Cardiac muscle cell (in vitro differentiated cells and primary cell): ENCODE measurements at regions not wholly inside any gene's neighbourhood (a gene's known extent, or its start where the extent isn't known, plus 50 kb on each side); places are given as distances from the start of the nearest gene placed in this dataset.
"Not testable (repeated sequence)": the region's sequence is repeated elsewhere in the genome, so short reads cannot be mapped to it uniquely, and the experiment has no call there.

ENCODE experiments used
- DNase-seq, 2 donors: peaks; one replicate each; pipeline versions ENCODE4 v3.0.0 to v3.0.0-alpha.2; 2010 to 2017; ENCODE audit warnings: low read depth in 1 of 2, low spot score in 1 of 2
- H3K27ac ChIP-seq: fragments of 200-600 bp; sonication (generic); 2 replicates; pipeline ENCODE4 v1.5.1; 2016
- H3K27me3 ChIP-seq: fragments of 200-600 bp; sonication (generic); 2 replicates; pipeline ENCODE4 v1.6.0; 2016; ENCODE audit warnings: control low read depth
- H3K36me3 ChIP-seq: fragments of 200-600 bp; sonication (generic); 2 replicates; pipeline ENCODE4 v1.5.1; 2016; ENCODE audit warnings: control low read depth
- H3K4me1 ChIP-seq: fragments of 200-600 bp; sonication (generic); 2 replicates; pipeline ENCODE4 v1.8.1; 2017; ENCODE audit warnings: low read depth, mild to moderate bottlenecking, mixed run types
- H3K4me3 ChIP-seq: fragments of 200-600 bp; sonication (generic); 2 replicates; pipeline ENCODE4 v1.5.1; 2016; ENCODE audit warnings: mild to moderate bottlenecking
- H3K9me3 ChIP-seq: fragments of 200-600 bp; sonication (generic); 2 replicates; pipeline ENCODE4 v1.5.1; 2017; ENCODE audit warnings: low read depth, mild to moderate bottlenecking, control low read depth
- CTCF ChIP-seq: IDR thresholded peaks from 2 replicates; pipeline ENCODE4 v1.5.1; 2012; ENCODE audit warnings: low read depth, mild to moderate bottlenecking, low read length

GRCh38 chr10:121323443-121323842 lies 274.8 kb downstream of the FGFR2 start:
- no peak for DNase-seq
- Histone ChIP-seq H3K4me1 (no peaks in the 10 kb centered on the region), H3K27me3 (no peaks in the 10 kb centered on the region), H3K4me3 (no peak overlapping the region), H3K9me3 (no peaks in the 10 kb centered on the region), H3K36me3 (no peaks in the 10 kb centered on the region), H3K27ac (no peak overlapping the region)
- no peak for TF ChIP-seq CTCF

- no peak overlapping the region for H3K4me3 ChIP-seq
- H3K4me1 ChIP-seq: no peaks in the 10 kb centered on the region
- no peaks in the 10 kb centered on the region for H3K9me3 ChIP-seq
- no peak overlapping the region for H3K27ac ChIP-seq
- no peaks in the 10 kb centered on the region for H3K27me3 ChIP-seq
- DNase-seq: no peak
- TF ChIP-seq CTCF: no peak
- H3K36me3 ChIP-seq: no peaks in the 10 kb centered on the region
These were observed 273.5 kb downstream of the FGFR2 start for GRCh38 chr10:121324678-121325213.

DNA sequence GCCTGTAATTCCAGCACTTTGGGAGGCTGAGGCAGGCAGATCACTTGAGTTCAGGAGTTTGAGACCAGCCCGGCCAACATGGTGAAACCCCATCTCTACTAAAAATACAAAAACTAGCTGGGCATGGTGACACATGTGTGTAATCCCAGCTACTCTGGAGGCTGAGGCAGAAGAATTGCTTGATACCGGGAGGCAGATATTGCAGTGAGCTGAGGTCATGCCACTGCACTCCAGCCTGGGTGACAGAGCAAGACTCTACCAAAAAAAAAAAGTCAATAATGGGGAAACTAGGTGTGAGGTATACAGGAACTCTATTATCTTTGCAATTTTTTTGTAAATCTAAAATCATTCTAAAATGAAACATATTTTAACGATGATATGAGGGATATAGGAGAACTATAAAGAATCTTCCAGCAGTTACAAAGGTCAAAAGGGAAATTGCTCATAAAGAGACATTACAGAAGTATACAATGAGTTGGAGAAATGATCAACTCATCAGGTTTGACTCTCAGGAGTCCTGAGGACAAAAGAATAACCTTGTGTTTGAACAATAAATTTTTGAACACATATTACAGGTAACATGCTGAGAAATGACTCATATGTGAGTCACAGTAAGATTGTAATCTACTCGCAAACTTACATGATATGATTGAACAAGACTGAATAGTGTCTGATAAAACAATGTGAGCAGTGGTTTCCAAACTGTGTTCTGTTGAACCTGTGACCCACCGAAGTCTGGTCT lies 272.6 kb downstream of the FGFR2 start:
- H3K27ac ChIP-seq: no peak overlapping the region
- no peak for TF ChIP-seq CTCF
- no peak overlapping the region for H3K4me3 ChIP-seq
- no peaks in the 10 kb centered on the region for H3K9me3 ChIP-seq
- no peaks in the 10 kb centered on the region for H3K27me3 ChIP-seq
- no peaks in the 10 kb centered on the region for H3K36me3 ChIP-seq
- H3K4me1 ChIP-seq: peaks cover under 1% of the 10 kb centered on the region
- DNase-seq: no peak

GRCh38 chr10:121326905-121327304 lies 271.3 kb downstream of the FGFR2 start:
- Histone ChIP-seq H3K27ac (no peak overlapping the region), H3K4me3 (no peak overlapping the region), H3K4me1 (peaks cover 8% of the 10 kb centered on the region), H3K36me3 (no peaks in the 10 kb centered on the region), H3K9me3 (no peaks in the 10 kb centered on the region), H3K27me3 (no peaks in the 10 kb centered on the region)
- DNase-seq: no peak
- no peak for TF ChIP-seq CTCF

DNA sequence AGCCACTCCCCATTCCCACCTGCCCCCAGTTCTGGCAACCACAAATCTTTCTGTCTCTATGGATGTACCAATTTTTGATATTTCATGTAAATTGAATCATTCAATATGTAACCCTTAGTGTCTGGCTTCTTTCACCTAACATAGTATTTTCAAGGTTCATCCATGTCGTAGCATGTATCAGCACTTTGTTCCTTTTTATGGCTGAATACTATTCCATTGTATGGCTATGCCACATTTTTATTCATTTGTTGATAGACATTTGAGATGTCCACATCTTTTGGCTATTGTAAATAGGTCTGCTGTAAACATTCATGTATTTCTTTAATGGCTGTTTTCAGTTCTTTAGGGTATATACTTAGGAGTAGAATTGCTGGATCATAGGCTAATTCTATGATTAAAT lies 270.5 kb downstream of the FGFR2 start:
- Histone ChIP-seq H3K27ac (no peak overlapping the region), H3K4me1 (peaks cover 8% of the 10 kb centered on the region), H3K36me3 (no peaks in the 10 kb centered on the region), H3K9me3 (no peaks in the 10 kb centered on the region), H3K4me3 (no peak overlapping the region), H3K27me3 (no peaks in the 10 kb centered on the region)
- DNase-seq: no peak
- no peak for TF ChIP-seq CTCF

- not testable (repeated sequence) for H3K4me1 ChIP-seq, H3K27me3 ChIP-seq, H3K4me3 ChIP-seq, H3K36me3 ChIP-seq, DNase-seq, H3K9me3 ChIP-seq, H3K27ac ChIP-seq
These were observed 268.6 kb downstream of the FGFR2 start for GRCh38 chr10:121329631-121330030.
